Stimulated activated naive CD8-positive, alpha-beta T cell treated with anti-CD3 and anti-CD28 coated beads, Interleukin-15, Interleukin-2, amounts not matched to agents 100 ng/mL and 50 ng/mL, for 24 hours (primary cell): ENCODE measurements at regions not wholly inside any gene's neighbourhood (a gene's known extent, or its start where the extent isn't known, plus 50 kb on each side); places are given as distances from the start of the nearest gene placed in this dataset.
"Not testable (repeated sequence)": the region's sequence is repeated elsewhere in the genome, so short reads cannot be mapped to it uniquely, and the experiment has no call there.

Experiments used
- H3K27ac Mint-ChIP-seq: one replicate; pipeline ENCODE4 v1.8.0; 2021; ENCODE audit warnings: mild to moderate bottlenecking, mixed read lengths
- H3K27me3 Mint-ChIP-seq: one replicate; pipeline ENCODE4 v1.8.0; 2021; ENCODE audit warnings: mixed read lengths
- H3K36me3 Mint-ChIP-seq: one replicate; pipeline ENCODE4 v1.8.0; 2021; ENCODE audit warnings: low read depth, mixed read lengths
- H3K4me1 Mint-ChIP-seq: one replicate; pipeline ENCODE4 v1.8.0; 2021; ENCODE audit warnings: low read depth, mixed read lengths
- H3K4me3 Mint-ChIP-seq: one replicate; pipeline ENCODE4 v1.8.0; 2021; ENCODE audit warnings: mild to moderate bottlenecking, mixed read lengths
- H3K9me3 Mint-ChIP-seq: one replicate; pipeline ENCODE4 v1.8.0; 2021; ENCODE audit warnings: mixed read lengths

- peak overlapping the region; percentile 93 for H3K27ac Mint-ChIP-seq
- no peaks in the 10 kb centered on the region for H3K27me3 Mint-ChIP-seq
- H3K4me3 Mint-ChIP-seq, result peak overlapping the region; percentile 74
- H3K4me1 Mint-ChIP-seq, result peaks cover 86% of the 10 kb centered on the region
- no peaks in the 10 kb centered on the region for H3K36me3 Mint-ChIP-seq
- H3K9me3 Mint-ChIP-seq, result no peaks in the 10 kb centered on the region
Observed at GRCh38 chr6:137811916-137812553, 55.0 kb upstream of the TNFAIP3 start.

GRCh38 chr6:137813308-137813970 lies 53.6 kb upstream of the TNFAIP3 start:
- H3K27ac Mint-ChIP-seq, result peak overlapping the region; percentile 47
- H3K27me3 Mint-ChIP-seq, result no peaks in the 10 kb centered on the region
- no peaks in the 10 kb centered on the region for H3K36me3 Mint-ChIP-seq
- no peak overlapping the region for H3K4me3 Mint-ChIP-seq
- H3K9me3 Mint-ChIP-seq, result no peaks in the 10 kb centered on the region
- peaks cover 84% of the 10 kb centered on the region for H3K4me1 Mint-ChIP-seq

GRCh38 chr6:137814030-137814429 lies 53.0 kb upstream of the TNFAIP3 start:
- H3K4me3 Mint-ChIP-seq, H3K9me3 Mint-ChIP-seq, H3K27me3 Mint-ChIP-seq, H3K36me3 Mint-ChIP-seq, H3K27ac Mint-ChIP-seq: not testable (repeated sequence)
- peaks cover 84% of the 10 kb centered on the region for H3K4me1 Mint-ChIP-seq

DNA sequence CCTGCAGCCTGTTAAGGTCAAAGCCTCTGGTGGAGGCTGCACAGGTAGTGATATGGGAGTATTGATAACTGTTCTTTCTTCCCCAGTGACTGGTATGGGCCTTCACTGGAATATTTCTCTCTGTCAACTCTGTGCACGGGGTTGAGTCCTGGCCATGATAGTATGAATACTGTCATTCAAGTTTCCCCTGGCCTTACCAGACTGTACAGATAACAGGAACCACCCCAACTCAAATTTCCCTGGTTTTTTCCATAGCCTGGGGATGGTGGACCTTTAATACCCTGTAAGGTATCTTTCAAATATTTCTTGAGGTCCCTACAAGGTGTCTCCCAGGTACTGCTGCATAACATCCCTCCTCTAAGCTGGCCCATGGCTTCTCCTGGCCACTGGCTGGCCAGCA lies 51.4 kb upstream of the TNFAIP3 start:
- H3K27me3 Mint-ChIP-seq, result no peaks in the 10 kb centered on the region
- H3K36me3 Mint-ChIP-seq, result no peaks in the 10 kb centered on the region
- H3K4me3 Mint-ChIP-seq, result peak overlapping the region; percentile 52
- peak overlapping the region; percentile 86 for H3K27ac Mint-ChIP-seq
- H3K4me1 Mint-ChIP-seq, result peaks cover 84% of the 10 kb centered on the region
- no peaks in the 10 kb centered on the region for H3K9me3 Mint-ChIP-seq

GRCh38 chr6:137816133-137816579 lies 50.9 kb upstream of the TNFAIP3 start:
- H3K27ac Mint-ChIP-seq, result peak overlapping the region; percentile 86
- peaks cover under 1% of the 10 kb centered on the region for H3K36me3 Mint-ChIP-seq
- no peaks in the 10 kb centered on the region for H3K27me3 Mint-ChIP-seq
- peak overlapping the region; percentile 52 for H3K4me3 Mint-ChIP-seq
- H3K4me1 Mint-ChIP-seq, result peaks cover 84% of the 10 kb centered on the region
- no peaks in the 10 kb centered on the region for H3K9me3 Mint-ChIP-seq

DNA sequence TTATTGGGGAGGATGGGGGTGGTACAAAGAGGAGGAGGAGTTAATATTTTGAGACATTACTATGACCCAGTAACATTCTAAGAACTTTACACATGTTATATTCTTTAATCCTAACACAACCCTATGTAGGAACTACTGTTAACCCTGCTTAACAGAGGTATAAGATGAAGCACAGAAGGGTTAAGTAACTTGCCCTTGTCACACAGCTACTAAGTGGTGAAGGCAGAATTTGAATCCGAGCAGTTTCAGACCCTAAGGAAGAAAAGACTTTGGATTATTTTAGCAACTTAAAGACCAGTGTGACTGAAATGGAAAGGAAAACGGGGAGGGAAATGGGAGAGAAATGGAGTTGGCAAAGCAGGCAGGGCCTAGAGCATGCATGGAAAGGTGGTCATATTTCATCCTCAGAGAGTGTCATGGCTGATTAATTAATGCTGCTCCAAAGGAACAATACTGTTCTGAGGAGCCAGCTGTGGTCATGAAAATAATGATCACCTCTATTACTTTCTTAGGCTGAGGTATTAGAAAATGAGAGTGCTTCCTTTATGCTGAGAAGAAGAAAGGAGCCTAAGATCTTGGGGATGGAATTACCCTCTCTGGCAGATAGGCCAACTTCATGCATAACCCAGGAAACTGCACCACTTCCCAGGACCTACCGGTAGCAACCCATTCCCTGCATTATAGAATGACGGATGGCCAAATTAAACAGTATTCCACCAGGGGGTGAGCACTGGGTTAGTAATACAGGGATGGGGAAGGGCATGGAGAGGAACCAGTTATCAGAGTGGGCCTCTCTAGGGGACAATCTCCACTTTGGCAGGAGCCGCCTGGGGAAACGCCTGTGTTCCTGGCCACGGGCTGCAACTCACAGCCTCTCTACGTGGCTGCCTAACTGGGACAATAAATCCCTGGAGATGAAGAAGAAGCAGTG lies 50.1 kb upstream of the TNFAIP3 start:
- H3K36me3 Mint-ChIP-seq, result peaks cover 5% of the 10 kb centered on the region
- no peaks in the 10 kb centered on the region for H3K27me3 Mint-ChIP-seq
- H3K9me3 Mint-ChIP-seq, result no peaks in the 10 kb centered on the region
- H3K4me3 Mint-ChIP-seq, result no peak overlapping the region
- H3K4me1 Mint-ChIP-seq, result peaks cover 84% of the 10 kb centered on the region
- H3K27ac Mint-ChIP-seq, result peak overlapping the region; percentile 53
